SH-SY5Y (cell line): ENCODE measurements at regions not wholly inside any gene's neighbourhood (a gene's known extent, or its start where the extent isn't known, plus 50 kb on each side); places are given as distances from the start of the nearest gene placed in this dataset.

ENCODE experiments used
- GATA2 ChIP-seq: IDR thresholded peaks from 2 replicates; pipeline ENCODE4 v1.6.1; 2011; ENCODE audit warnings: mild to moderate bottlenecking, low read depth, low read length
- GATA3 ChIP-seq: IDR thresholded peaks from 2 replicates; pipeline ENCODE4 v1.6.1; 2011; ENCODE audit warnings: low read depth, mild to moderate bottlenecking, low read length, moderate library complexity

GRCh38 chr11:81220146-81220895 lies 1513.3 kb downstream of the FAM181B start:
- TF ChIP-seq GATA2 (no peak), GATA3 (no peak)
